Panc1 (cell line): ENCODE measurements at regions not wholly inside any gene's neighbourhood (a gene's known extent, or its start where the extent isn't known, plus 50 kb on each side); places are given as distances from the start of the nearest gene placed in this dataset.

ENCODE experiments used
- ATAC-seq: fragments of 200-7000 bp; cut with Tn5 transposase; 2 replicates; pipeline ENCODE4 v1.9.1; 2020; ENCODE audit warnings: mild to moderate bottlenecking, moderate library complexity
- BruUV-seq: library from RNA; stranded (reverse); fragments of 400-500 nt; replicated peaks from 2 replicates; lab custom pipeline; 2021; lab: Mats Ljungman, UMichigan
- CTCF ChIA-PET: fragments of 300-600 bp; sonication (Branson Sonifier 250); formaldehyde crosslinking; loops from one replicate; lab custom pipeline; 2022; ENCODE audit warnings: antibody characterized with exemption; lab: Charles Lee
- POLR2A ChIA-PET: fragments of 300-600 bp; sonication (Branson Sonifier 250); formaldehyde crosslinking; loops from one replicate; lab custom pipeline; 2022; ENCODE audit warnings: antibody characterized with exemption; lab: Charles Lee
- DNase-seq: peaks from one replicate; pipeline ENCODE4 v3.0.0-alpha.2; 2010; ENCODE audit warnings: low read depth, low spot score
- H3K27ac ChIP-seq: 2 replicates; pipeline ENCODE4 v1.5.1; 2011; ENCODE audit warnings: mild to moderate bottlenecking, low read length, inconsistent platforms
- H3K27me3 ChIP-seq: fragments of 200-500 bp; sonication (Bioruptor generic); 2 replicates; pipeline ENCODE4 v1.6.0; 2014; ENCODE audit warnings: low read length, inconsistent platforms; ENCODE audit not compliant: control insufficient read depth, insufficient read depth
- H3K36me3 ChIP-seq: fragments of 200-500 bp; sonication (Bioruptor generic); 2 replicates; pipeline ENCODE4 v1.5.1; 2014; ENCODE audit warnings: inconsistent platforms, mild to moderate bottlenecking, low read length, moderate library complexity; ENCODE audit not compliant: control insufficient read depth, insufficient read depth
- H3K4me1 ChIP-seq: 2 replicates; pipeline ENCODE4 v1.5.1; 2011; ENCODE audit warnings: inconsistent platforms, mild to moderate bottlenecking, low read length, moderate library complexity; ENCODE audit not compliant: control insufficient read depth, insufficient read depth
- H3K4me3 ChIP-seq, 2 experiments: 2 replicates each; pipeline ENCODE4 v1.5.1; 2011 to 2012; ENCODE audit warnings: low read depth in 2 of 2, low read length in 2 of 2, mild to moderate bottlenecking in 2 of 2, inconsistent platforms in 1 of 2, moderate library complexity in 1 of 2
- H3K9me3 ChIP-seq: fragments of 200-500 bp; sonication (Bioruptor generic); 2 replicates; pipeline ENCODE4 v1.5.1; 2014; ENCODE audit warnings: low read depth, mild to moderate bottlenecking, inconsistent platforms, low read length, moderate library complexity; ENCODE audit not compliant: control insufficient read depth, insufficient read depth
- POLR2AphosphoS5 ChIP-seq: IDR thresholded peaks from 2 replicates; pipeline ENCODE4 v1.6.1; 2012; ENCODE audit warnings: mild to moderate bottlenecking, low read depth, low read length, moderate library complexity
- SIN3A ChIP-seq: IDR thresholded peaks from 2 replicates; pipeline ENCODE4 v1.6.1; 2012; ENCODE audit warnings: low read depth, mild to moderate bottlenecking, low read length, moderate library complexity, borderline replicate concordance; ENCODE audit not compliant: insufficient read depth
- TCF7L2 ChIP-seq: IDR thresholded peaks from 2 replicates; pipeline ENCODE4 v1.6.1; 2011; ENCODE audit warnings: mild to moderate bottlenecking, low read depth, low read length, inconsistent platforms
- in situ Hi-C: cut with HindIII; loops from 2 replicates; pipeline ENCODE4 v1.10.0; 2016; ENCODE audit warnings: low sequenced_read_pairs, low pct_unique_long_range_greater_than_20kb
- intact Hi-C: fragments of 100-400 bp; cut with micrococcal nuclease; formaldehyde crosslinking; loops from one replicate; pipeline ENCODE4 v1.10.0; 2022; ENCODE audit not compliant: unreplicated experiment
- TF ChIP-seq, protein P1 (sequence below): fragments of 450-650 bp; IDR thresholded peaks from 2 replicates; pipeline ENCODE4 v1.5.1; 2017; ENCODE audit warnings: mild to moderate bottlenecking
- TF ChIP-seq, protein P2 (sequence below), 2 experiments: IDR thresholded peaks; 2 replicates each; pipeline ENCODE4 v1.6.1; 2011 to 2012; ENCODE audit warnings: low read depth in 2 of 2, control low read depth in 1 of 2, low read length in 1 of 2, mild to moderate bottlenecking in 1 of 2, moderate library complexity in 1 of 2; ENCODE audit not compliant: insufficient read depth in 1 of 2

DNA sequence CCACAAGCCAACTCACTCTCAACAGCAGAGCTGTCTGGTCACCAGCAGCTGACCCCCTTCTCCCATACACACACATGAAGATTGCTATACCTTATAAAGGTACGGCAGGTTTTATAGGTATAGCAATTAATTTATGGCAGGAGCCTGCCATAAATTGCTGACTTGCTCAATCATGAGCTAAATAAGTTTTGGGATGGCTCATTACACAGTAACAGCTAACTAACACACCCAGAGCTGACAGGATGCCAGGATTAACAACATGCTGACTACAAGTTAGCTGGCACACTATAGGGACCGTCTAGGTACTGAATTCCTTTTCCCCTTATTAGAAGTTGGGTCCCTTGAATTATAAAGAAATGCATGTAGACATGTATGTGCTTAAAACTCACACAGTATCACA, 150.3 kb upstream of the KCNJ18 start:
- intact Hi-C loops (no loop called here), in situ Hi-C loops (no loop called here)
- ATAC-seq: no peak
- DNase-seq: no peak
- no peaks in the 10 kb centered on the region; the same call in 1 of the 2 replicates for H3K36me3 ChIP-seq
- H3K9me3 ChIP-seq: 0 out of 2 replicates have a peak, but pooled peaks cover 15% of the 10 kb centered on the region
- no peaks in the 10 kb centered on the region for H3K4me1 ChIP-seq
- ChIA-PET POLR2A (no interaction called here), CTCF (no interaction called here)
- H3K4me3 ChIP-seq: no peak overlapping the region
- no peak overlapping the region for H3K27ac ChIP-seq
- no peak for TF ChIP-seq TCF7L2
- H3K27me3 ChIP-seq: no peaks in the 10 kb centered on the region
- BruUV-seq: no TSS peak

DNA sequence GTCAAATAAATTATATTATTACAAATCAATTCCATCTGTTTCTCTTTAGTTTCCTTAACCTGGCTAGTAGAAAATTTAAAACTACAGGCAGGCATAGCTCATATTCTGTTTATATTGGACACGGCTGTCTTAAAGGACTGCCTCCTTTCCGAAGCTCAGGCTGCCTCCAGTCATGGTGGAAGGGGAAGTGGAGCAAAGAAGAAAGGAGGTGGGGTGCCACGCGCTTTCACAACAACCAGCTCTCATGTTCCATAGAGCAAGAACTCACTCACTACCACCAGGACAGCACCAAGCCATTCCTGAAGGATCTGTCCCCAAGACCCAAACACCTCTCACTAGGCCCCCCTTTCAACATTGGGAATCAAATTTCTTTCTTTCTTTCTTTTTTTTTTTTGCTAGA, 149.3 kb upstream of the KCNJ18 start:
- BruUV-seq: no TSS peak
- Histone ChIP-seq H3K36me3 (no peaks in the 10 kb centered on the region; the same call in 1 of the 2 replicates), H3K4me3 (no peak overlapping the region), H3K27ac (no peak overlapping the region), H3K27me3 (no peaks in the 10 kb centered on the region), H3K9me3 (0 out of 2 replicates have a peak, but pooled peaks cover 8% of the 10 kb centered on the region), H3K4me1 (no peaks in the 10 kb centered on the region)
- TF ChIP-seq TCF7L2 (no peak), SIN3A (no peak), POLR2AphosphoS5 (no peak)
- TF ChIP-seq, protein P1, sequence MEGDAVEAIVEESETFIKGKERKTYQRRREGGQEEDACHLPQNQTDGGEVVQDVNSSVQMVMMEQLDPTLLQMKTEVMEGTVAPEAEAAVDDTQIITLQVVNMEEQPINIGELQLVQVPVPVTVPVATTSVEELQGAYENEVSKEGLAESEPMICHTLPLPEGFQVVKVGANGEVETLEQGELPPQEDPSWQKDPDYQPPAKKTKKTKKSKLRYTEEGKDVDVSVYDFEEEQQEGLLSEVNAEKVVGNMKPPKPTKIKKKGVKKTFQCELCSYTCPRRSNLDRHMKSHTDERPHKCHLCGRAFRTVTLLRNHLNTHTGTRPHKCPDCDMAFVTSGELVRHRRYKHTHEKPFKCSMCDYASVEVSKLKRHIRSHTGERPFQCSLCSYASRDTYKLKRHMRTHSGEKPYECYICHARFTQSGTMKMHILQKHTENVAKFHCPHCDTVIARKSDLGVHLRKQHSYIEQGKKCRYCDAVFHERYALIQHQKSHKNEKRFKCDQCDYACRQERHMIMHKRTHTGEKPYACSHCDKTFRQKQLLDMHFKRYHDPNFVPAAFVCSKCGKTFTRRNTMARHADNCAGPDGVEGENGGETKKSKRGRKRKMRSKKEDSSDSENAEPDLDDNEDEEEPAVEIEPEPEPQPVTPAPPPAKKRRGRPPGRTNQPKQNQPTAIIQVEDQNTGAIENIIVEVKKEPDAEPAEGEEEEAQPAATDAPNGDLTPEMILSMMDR: no peak
- TF ChIP-seq, protein P2, sequence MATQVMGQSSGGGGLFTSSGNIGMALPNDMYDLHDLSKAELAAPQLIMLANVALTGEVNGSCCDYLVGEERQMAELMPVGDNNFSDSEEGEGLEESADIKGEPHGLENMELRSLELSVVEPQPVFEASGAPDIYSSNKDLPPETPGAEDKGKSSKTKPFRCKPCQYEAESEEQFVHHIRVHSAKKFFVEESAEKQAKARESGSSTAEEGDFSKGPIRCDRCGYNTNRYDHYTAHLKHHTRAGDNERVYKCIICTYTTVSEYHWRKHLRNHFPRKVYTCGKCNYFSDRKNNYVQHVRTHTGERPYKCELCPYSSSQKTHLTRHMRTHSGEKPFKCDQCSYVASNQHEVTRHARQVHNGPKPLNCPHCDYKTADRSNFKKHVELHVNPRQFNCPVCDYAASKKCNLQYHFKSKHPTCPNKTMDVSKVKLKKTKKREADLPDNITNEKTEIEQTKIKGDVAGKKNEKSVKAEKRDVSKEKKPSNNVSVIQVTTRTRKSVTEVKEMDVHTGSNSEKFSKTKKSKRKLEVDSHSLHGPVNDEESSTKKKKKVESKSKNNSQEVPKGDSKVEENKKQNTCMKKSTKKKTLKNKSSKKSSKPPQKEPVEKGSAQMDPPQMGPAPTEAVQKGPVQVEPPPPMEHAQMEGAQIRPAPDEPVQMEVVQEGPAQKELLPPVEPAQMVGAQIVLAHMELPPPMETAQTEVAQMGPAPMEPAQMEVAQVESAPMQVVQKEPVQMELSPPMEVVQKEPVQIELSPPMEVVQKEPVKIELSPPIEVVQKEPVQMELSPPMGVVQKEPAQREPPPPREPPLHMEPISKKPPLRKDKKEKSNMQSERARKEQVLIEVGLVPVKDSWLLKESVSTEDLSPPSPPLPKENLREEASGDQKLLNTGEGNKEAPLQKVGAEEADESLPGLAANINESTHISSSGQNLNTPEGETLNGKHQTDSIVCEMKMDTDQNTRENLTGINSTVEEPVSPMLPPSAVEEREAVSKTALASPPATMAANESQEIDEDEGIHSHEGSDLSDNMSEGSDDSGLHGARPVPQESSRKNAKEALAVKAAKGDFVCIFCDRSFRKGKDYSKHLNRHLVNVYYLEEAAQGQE (IDR thresholded peaks at IDR 0.05; ENCODE audit: insufficient read depth in 1 of 2, low read depth in 2 of 2, low read length in 1 of 2): no peak
- intact Hi-C loops (no loop called here), in situ Hi-C loops (no loop called here)
- no peak for DNase-seq
- POLR2A ChIA-PET: no interaction called here
- no peak for ATAC-seq
- CTCF ChIA-PET: no interaction called here

DNA sequence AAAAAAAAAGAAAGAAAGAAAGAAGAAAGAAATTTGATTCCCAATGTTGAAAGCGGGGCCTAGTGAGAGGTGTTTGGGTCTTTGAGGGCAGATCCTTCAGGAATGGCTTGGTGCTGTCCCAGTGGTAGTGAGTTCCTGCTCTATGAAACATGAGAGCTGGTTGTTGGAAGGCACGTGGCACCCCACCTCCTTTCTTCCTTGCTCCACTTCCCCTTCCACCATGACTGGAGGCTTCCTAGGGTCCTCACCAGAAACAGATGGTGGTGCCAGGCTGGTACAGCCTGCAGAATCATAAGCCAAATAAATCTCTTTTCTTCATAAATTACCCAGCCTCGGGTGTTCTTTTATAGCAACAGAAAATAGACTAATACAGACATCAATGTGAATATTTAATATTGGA, 147.3 kb upstream of the KCNJ18 start:
- H3K36me3 ChIP-seq: no peaks in the 10 kb centered on the region
- in situ Hi-C loops (no loop called here), intact Hi-C loops (no loop called here)
- ChIA-PET CTCF (no interaction called here), POLR2A (no interaction called here)
- peaks cover 4% of the 10 kb centered on the region; the same call in 1 of the 2 replicates for H3K4me1 ChIP-seq
- no peaks in the 10 kb centered on the region for H3K9me3 ChIP-seq
- TF ChIP-seq POLR2AphosphoS5 (no peak), TCF7L2 (no peak), SIN3A (no peak)
- TF ChIP-seq, protein P2 (IDR thresholded peaks at IDR 0.05; ENCODE audit: insufficient read depth in 1 of 2, low read depth in 2 of 2, low read length in 1 of 2): no peak
- TF ChIP-seq, protein P1: no peak
- no TSS peak for BruUV-seq
- H3K4me3 ChIP-seq: no peak overlapping the region
- DNase-seq: no peak
- no peaks in the 10 kb centered on the region for H3K27me3 ChIP-seq
- H3K27ac ChIP-seq: no peak overlapping the region
- no peak for ATAC-seq
